ENCODE measurements at regions not wholly inside any gene's neighbourhood (a gene's known extent, or its start where the extent isn't known, plus 50 kb on each side); places are given as distances from the start of the nearest gene placed in this dataset.

DNA sequence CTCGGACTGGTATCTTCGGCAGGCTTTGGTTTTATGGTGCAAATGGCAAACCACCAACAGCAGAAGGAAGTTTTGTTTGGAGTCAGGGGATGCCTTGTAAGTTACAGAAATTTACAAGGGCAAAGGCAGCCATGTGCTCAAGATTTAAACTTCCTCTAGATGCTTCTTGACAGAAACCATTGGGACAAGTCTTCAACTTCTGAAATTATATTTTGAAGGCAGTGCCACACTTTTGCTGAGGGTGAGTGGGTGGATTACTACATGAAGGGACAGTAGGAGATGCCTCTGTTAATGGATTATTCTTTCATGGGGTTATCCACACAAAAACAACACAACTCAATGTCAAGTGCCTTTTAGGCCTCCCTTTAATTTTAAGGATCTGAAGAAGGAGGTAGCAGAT, 97.9 kb downstream of the VAPA start:
- Mint-ChIP-seq H3K4me3 (no peak overlapping the region), H3K36me3 (ENCODE audit: low read depth) (no peaks in the 10 kb centered on the region), H3K27ac (no peak overlapping the region), H3K27me3 (no peaks in the 10 kb centered on the region), H3K4me1 (ENCODE audit: low read depth) (no peaks in the 10 kb centered on the region), H3K9me3 (no peaks in the 10 kb centered on the region)
- no peak overlapping the region for H3K27ac ChIP-seq (ENCODE audit: low read depth in 1 of 2, low read length in 2 of 2)
- intact Hi-C loops (cut with DNase I, micrococcal nuclease), result no loop called here
- H3K36me3 ChIP-seq (ENCODE audit: insufficient read depth, low read length), result no peaks in the 10 kb centered on the region
- no peaks in the 10 kb centered on the region for H3K4me1 ChIP-seq (ENCODE audit: insufficient read depth, low read length)
- peaks cover 0 to 6% of the 10 kb centered on the region in 2 experiments for H3K9me3 ChIP-seq (ENCODE audit: control insufficient read depth in 1 of 2, insufficient read depth in 1 of 2, low read length in 2 of 2)
- ATAC-seq (ENCODE audit: poor library complexity), result no peak
- POLR2A ChIA-PET, result no interaction called here
- no peak for DNase-seq
- TF ChIP-seq, protein P1, sequence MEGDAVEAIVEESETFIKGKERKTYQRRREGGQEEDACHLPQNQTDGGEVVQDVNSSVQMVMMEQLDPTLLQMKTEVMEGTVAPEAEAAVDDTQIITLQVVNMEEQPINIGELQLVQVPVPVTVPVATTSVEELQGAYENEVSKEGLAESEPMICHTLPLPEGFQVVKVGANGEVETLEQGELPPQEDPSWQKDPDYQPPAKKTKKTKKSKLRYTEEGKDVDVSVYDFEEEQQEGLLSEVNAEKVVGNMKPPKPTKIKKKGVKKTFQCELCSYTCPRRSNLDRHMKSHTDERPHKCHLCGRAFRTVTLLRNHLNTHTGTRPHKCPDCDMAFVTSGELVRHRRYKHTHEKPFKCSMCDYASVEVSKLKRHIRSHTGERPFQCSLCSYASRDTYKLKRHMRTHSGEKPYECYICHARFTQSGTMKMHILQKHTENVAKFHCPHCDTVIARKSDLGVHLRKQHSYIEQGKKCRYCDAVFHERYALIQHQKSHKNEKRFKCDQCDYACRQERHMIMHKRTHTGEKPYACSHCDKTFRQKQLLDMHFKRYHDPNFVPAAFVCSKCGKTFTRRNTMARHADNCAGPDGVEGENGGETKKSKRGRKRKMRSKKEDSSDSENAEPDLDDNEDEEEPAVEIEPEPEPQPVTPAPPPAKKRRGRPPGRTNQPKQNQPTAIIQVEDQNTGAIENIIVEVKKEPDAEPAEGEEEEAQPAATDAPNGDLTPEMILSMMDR (IDR thresholded peaks at IDR 0.05), result no peak
- CTCF ChIA-PET, result no interaction called here
- no peaks in the 10 kb centered on the region for H3K27me3 ChIP-seq (ENCODE audit: control insufficient read depth in 1 of 2, insufficient read depth in 2 of 2, low read length in 2 of 2)
- H3K4me3 ChIP-seq (ENCODE audit: low read length), result no peak overlapping the region

DNA sequence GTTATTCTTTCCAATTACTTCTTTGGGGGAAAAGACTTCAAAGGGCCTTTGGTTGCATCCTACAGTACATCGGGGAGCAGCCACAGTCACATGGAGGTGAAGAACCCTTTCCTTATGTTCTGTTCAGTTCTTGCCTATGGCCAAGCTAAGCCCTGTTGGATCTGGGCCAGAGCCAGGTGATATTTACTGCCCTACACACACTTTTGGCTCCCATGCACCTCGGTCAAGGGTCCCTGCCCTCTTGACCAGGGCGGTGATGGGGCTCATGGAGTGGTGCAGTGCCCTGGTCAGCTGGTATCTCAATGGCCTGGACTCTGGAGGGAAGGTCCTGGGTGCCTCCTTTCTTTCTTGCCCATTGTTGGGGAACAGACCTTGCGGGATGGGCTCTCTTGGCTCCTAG, 98.7 kb downstream of the VAPA start:
- no peaks in the 10 kb centered on the region for H3K36me3 ChIP-seq (ENCODE audit: insufficient read depth, low read length)
- DNase-seq, result no peak
- no peaks in the 10 kb centered on the region for H3K4me1 ChIP-seq (ENCODE audit: insufficient read depth, low read length)
- no peaks in the 10 kb centered on the region for H3K27me3 ChIP-seq (ENCODE audit: control insufficient read depth in 1 of 2, insufficient read depth in 2 of 2, low read length in 2 of 2)
- Mint-ChIP-seq H3K27me3 (peaks cover 4% of the 10 kb centered on the region), H3K4me3 (no peak overlapping the region), H3K27ac (no peak overlapping the region), H3K9me3 (no peaks in the 10 kb centered on the region), H3K36me3 (ENCODE audit: low read depth) (no peaks in the 10 kb centered on the region), H3K4me1 (ENCODE audit: low read depth) (no peaks in the 10 kb centered on the region)
- ATAC-seq (ENCODE audit: poor library complexity), result no peak
- no peak overlapping the region for H3K4me3 ChIP-seq (ENCODE audit: low read length)
- intact Hi-C loops (cut with DNase I, micrococcal nuclease), result no loop called here
- ChIA-PET CTCF (no interaction called here), POLR2A (no interaction called here)
- TF ChIP-seq, protein P1 (IDR thresholded peaks at IDR 0.05), result no peak
- no peak overlapping the region for H3K27ac ChIP-seq (ENCODE audit: low read depth in 1 of 2, low read length in 2 of 2)
- H3K9me3 ChIP-seq (ENCODE audit: control insufficient read depth in 1 of 2, insufficient read depth in 1 of 2, low read length in 2 of 2), result peaks cover 0 to 6% of the 10 kb centered on the region in 2 experiments

DNA sequence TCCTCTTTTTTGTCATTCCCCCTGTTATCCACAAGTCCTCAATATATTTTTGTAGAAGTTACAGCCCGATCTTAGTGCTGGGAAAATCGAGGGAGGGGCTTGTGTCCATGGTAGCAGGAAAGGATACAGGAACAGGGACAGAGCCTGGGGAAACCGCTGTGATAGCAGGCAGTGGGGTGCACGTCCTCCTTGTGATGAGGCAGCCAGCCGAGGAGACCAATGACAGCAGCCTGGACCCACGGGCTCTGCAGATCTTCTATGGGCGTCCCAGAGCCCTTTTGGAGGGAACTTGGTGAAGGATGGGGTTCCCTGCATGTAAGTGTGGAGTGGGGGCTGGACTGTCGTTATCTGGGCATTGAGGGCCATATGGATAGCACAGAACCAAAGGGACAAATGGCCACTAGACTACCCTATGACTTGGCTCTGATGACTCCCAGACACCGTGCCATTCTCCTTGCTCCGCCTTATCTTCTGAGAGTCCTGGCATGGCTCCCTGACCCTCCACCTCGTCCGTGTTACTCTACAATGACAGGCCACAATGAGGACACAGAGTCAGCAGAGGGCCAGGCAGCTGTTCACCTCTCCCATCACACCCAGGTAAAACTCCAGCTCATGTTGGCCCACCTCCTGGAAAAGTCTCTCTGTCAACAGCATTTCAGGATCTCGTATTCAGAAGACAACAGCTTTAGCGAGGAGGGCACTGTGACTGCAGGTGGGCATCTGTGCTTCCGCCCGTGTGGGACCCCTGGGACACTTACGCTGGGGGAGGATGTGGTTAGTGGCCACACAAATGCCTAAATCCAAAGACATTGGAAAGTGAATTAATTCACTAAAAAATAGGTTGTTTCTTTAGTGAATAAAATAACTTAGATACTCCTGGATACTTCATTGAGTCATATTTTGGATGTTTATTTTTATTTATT, 100.1 kb downstream of the VAPA start:
- H3K36me3 ChIP-seq (ENCODE audit: insufficient read depth, low read length), result no peaks in the 10 kb centered on the region
- Mint-ChIP-seq H3K9me3 (no peaks in the 10 kb centered on the region), H3K4me1 (ENCODE audit: low read depth) (no peaks in the 10 kb centered on the region), H3K27ac (no peak overlapping the region), H3K27me3 (peaks cover 4% of the 10 kb centered on the region), H3K4me3 (no peak overlapping the region), H3K36me3 (ENCODE audit: low read depth) (no peaks in the 10 kb centered on the region)
- POLR2A ChIA-PET, result no interaction called here
- H3K4me3 ChIP-seq (ENCODE audit: low read length), result no peak overlapping the region
- CTCF ChIA-PET, result no interaction called here
- peaks cover 0 to 6% of the 10 kb centered on the region in 2 experiments for H3K9me3 ChIP-seq (ENCODE audit: control insufficient read depth in 1 of 2, insufficient read depth in 1 of 2, low read length in 2 of 2)
- intact Hi-C loops (cut with DNase I, micrococcal nuclease), result no loop called here
- H3K27ac ChIP-seq (ENCODE audit: low read depth in 1 of 2, low read length in 2 of 2), result no peak overlapping the region
- H3K27me3 ChIP-seq (ENCODE audit: control insufficient read depth in 1 of 2, insufficient read depth in 2 of 2, low read length in 2 of 2), result no peaks in the 10 kb centered on the region
- no peak for DNase-seq
- no peaks in the 10 kb centered on the region for H3K4me1 ChIP-seq (ENCODE audit: insufficient read depth, low read length)
- TF ChIP-seq, protein P1 (IDR thresholded peaks at IDR 0.05), result no peak
- no peak for ATAC-seq (ENCODE audit: poor library complexity)
